ENCODE measurements at regions not wholly inside any gene's neighbourhood (a gene's known extent, or its start where the extent isn't known, plus 50 kb on each side); places are given as distances from the start of the nearest gene placed in this dataset.

DNA sequence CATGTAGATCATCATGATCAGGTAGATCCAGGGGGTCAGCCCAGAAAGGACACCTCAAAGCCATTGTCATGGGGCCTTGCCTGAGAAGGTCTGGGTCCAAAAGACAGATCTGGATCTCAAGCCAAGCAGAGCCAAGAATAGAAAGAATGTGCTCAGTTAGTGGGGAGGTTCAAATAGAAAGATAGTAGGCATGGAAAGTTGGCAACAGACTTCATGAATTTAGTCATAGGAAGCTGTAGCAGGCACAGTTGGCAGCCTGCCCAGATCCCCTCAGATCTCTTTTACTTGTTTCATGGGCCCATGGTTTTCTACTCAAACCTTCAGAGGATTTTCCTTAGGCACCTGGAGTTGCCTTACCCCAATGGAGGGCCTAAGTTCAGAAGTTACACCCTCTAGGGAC, 767.0 kb downstream of the SLC4A3 start:
- no peak overlapping the region for H4K5ac ChIP-seq (ENCODE audit: insufficient read length, low read depth, low read length)
- H2AK5ac ChIP-seq (ENCODE audit: insufficient read length, low read length) = no peak overlapping the region
- Mint-ChIP-seq H3K4me3 (no peak overlapping the region), H3K36me3 (ENCODE audit: insufficient read depth in 1 of 3, low read depth in 3 of 3) (no peaks in the 10 kb centered on the region), H3K9me3 (no peaks in the 10 kb centered on the region), H3K27me3 (ENCODE audit: low read depth) (no peaks in the 10 kb centered on the region; the same call in 1 of the 2 replicates), H3K27ac (no peak overlapping the region), H3K4me1 (no peaks in the 10 kb centered on the region)
- no peaks in the 10 kb centered on the region for H4K20me1 ChIP-seq (ENCODE audit: control insufficient read depth, insufficient read depth, insufficient read length)
- no peak overlapping the region for H3K4ac ChIP-seq (ENCODE audit: low read depth, low read length)
- H3K56ac ChIP-seq (ENCODE audit: insufficient read length, low read depth, low read length) = no peak overlapping the region
- no peak overlapping the region for H4K8ac ChIP-seq (replicated peaks; ENCODE audit: insufficient read length, low read depth, low read length)
- no peak overlapping the region for H2BK15ac ChIP-seq (ENCODE audit: low read depth, low read length)
- no peak overlapping the region for H3K4me2 ChIP-seq (ENCODE audit: insufficient read depth, insufficient read length, low read length)
- no peak overlapping the region for H2BK20ac ChIP-seq (ENCODE audit: low read depth, low read length, poor library complexity, severe bottlenecking)
- H3K14ac ChIP-seq (ENCODE audit: insufficient read depth, low read length) = no peak overlapping the region
- DNase-seq = no peak
- no peak overlapping the region for H3K27ac ChIP-seq (ENCODE audit: insufficient read length, low read depth, low read length)
- H3K27me3 ChIP-seq (ENCODE audit: insufficient read depth, low read length) = no peaks in the 10 kb centered on the region
- no peak overlapping the region for H3K9ac ChIP-seq (ENCODE audit: extremely low read depth, insufficient read length, low read length)
- H4K91ac ChIP-seq (ENCODE audit: insufficient read length, low read depth, low read length) = no peak overlapping the region
- no peak overlapping the region for H3K18ac ChIP-seq (ENCODE audit: insufficient read length, low read depth, low read length)
- TF ChIP-seq, protein P1, sequence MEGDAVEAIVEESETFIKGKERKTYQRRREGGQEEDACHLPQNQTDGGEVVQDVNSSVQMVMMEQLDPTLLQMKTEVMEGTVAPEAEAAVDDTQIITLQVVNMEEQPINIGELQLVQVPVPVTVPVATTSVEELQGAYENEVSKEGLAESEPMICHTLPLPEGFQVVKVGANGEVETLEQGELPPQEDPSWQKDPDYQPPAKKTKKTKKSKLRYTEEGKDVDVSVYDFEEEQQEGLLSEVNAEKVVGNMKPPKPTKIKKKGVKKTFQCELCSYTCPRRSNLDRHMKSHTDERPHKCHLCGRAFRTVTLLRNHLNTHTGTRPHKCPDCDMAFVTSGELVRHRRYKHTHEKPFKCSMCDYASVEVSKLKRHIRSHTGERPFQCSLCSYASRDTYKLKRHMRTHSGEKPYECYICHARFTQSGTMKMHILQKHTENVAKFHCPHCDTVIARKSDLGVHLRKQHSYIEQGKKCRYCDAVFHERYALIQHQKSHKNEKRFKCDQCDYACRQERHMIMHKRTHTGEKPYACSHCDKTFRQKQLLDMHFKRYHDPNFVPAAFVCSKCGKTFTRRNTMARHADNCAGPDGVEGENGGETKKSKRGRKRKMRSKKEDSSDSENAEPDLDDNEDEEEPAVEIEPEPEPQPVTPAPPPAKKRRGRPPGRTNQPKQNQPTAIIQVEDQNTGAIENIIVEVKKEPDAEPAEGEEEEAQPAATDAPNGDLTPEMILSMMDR (conservative IDR thresholded peaks at IDR 0.05) = no peak
- H3K23ac ChIP-seq (ENCODE audit: insufficient read length, low read depth, low read length) = no peak overlapping the region
- no peak overlapping the region for H2BK5ac ChIP-seq (ENCODE audit: insufficient read length, low read length)
- no peak overlapping the region for H3T11ph ChIP-seq (ENCODE audit: low read length)
- no peaks in the 10 kb centered on the region for H3K79me1 ChIP-seq (ENCODE audit: insufficient read depth, low read depth, low read length, poor library complexity, severe bottlenecking)
- H3K23me2 ChIP-seq (ENCODE audit: insufficient read length, low read depth, low read length, poor library complexity, severe bottlenecking) = no peaks in the 10 kb centered on the region
- no peak overlapping the region for H2BK12ac ChIP-seq (ENCODE audit: insufficient read length, low read depth, low read length)
- no peak overlapping the region for H2AFZ ChIP-seq (ENCODE audit: low read length)
- H3K4me1 ChIP-seq (ENCODE audit: insufficient read depth, low read length) = no peaks in the 10 kb centered on the region
- H2BK120ac ChIP-seq (ENCODE audit: low read depth, low read length, poor library complexity, severe bottlenecking) = no peak overlapping the region
- H3K9me3 ChIP-seq (ENCODE audit: control insufficient read depth, low read depth, low read length) = no peaks in the 10 kb centered on the region
- no peaks in the 10 kb centered on the region for H3K79me2 ChIP-seq (ENCODE audit: insufficient read depth, low read length)
